NT2/D1 (cell line): ENCODE measurements at regions not wholly inside any gene's neighbourhood (a gene's known extent, or its start where the extent isn't known, plus 50 kb on each side); places are given as distances from the start of the nearest gene placed in this dataset.

Experiments
- DNase-seq: peaks from one replicate; pipeline ENCODE4 v3.0.0-alpha.2; 2011; ENCODE audit warnings: low read depth, low spot score
- H3K27me3 ChIP-seq: 2 replicates; pipeline ENCODE4 v1.6.0; 2011; ENCODE audit warnings: mild to moderate bottlenecking; ENCODE audit not compliant: insufficient read length, insufficient read depth
- H3K36me3 ChIP-seq: 2 replicates; pipeline ENCODE4 v1.6.1; 2011; ENCODE audit warnings: mild to moderate bottlenecking, low read length, mixed read lengths; ENCODE audit not compliant: insufficient read depth, insufficient read length
- H3K4me1 ChIP-seq: 2 replicates; pipeline ENCODE4 v1.5.1; 2011; ENCODE audit not compliant: insufficient read depth, insufficient read length
- H3K4me3 ChIP-seq: 2 replicates; pipeline ENCODE4 v1.5.1; 2011; ENCODE audit warnings: low read depth; ENCODE audit not compliant: insufficient read length
- H3K9ac ChIP-seq: 2 replicates; pipeline ENCODE4 v1.6.0; 2011; ENCODE audit warnings: low read depth; ENCODE audit not compliant: insufficient read length
- H3K9me3 ChIP-seq: 2 replicates; pipeline ENCODE4 v1.5.1; 2011; ENCODE audit warnings: mild to moderate bottlenecking, low read length; ENCODE audit not compliant: insufficient read depth
- SUZ12 ChIP-seq: IDR thresholded peaks from 2 replicates; pipeline ENCODE4 v1.6.1; 2011; ENCODE audit not compliant: insufficient read length, insufficient read depth; ENCODE audit errors: extremely low read depth
- YY1 ChIP-seq: IDR thresholded peaks from 2 replicates; pipeline ENCODE4 v1.6.1; 2011; ENCODE audit not compliant: insufficient read length, insufficient read depth
- ZNF274 ChIP-seq: IDR thresholded peaks from 2 replicates; pipeline ENCODE4 v1.6.1; 2011; ENCODE audit warnings: mild to moderate bottlenecking, low read depth, low read length

DNA sequence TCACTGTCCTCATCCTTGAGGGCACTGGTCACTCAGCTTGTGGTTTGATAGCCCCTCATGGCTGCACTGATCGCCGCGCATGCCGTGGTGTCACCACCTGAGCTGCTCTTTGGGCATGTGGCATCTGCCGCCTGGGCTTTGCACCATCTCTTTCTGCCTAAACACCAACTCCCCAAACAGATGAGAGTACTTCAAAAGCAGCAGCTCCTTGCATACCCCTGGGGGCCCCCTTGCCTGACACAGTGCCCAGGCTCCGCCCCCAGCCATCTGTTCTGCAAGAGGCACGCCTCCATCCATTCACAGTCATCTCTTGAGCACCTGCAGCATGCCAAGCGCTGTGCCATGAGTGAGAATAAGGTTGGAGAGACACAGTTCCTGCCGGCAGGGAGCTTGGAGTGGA, 104.5 kb upstream of the B3GAT1 start:
- TF ChIP-seq ZNF274 (no peak), SUZ12 (no peak), YY1 (no peak)
- Histone ChIP-seq H3K9me3 (no peaks in the 10 kb centered on the region), H3K9ac (no peak overlapping the region), H3K27me3 (peaks cover 7% of the 10 kb centered on the region), H3K4me3 (no peak overlapping the region), H3K36me3 (no peaks in the 10 kb centered on the region), H3K4me1 (peaks cover 6% of the 10 kb centered on the region)
- no peak for DNase-seq

- no peak overlapping the region for H3K4me3 ChIP-seq
- no peak overlapping the region for H3K9ac ChIP-seq
- DNase-seq, result no peak
- no peaks in the 10 kb centered on the region for H3K36me3 ChIP-seq
- no peaks in the 10 kb centered on the region for H3K9me3 ChIP-seq
- H3K4me1 ChIP-seq, result peaks cover 6% of the 10 kb centered on the region
- no peak for TF ChIP-seq SUZ12
- TF ChIP-seq YY1, result no peak
- no peak for TF ChIP-seq ZNF274
- H3K27me3 ChIP-seq, result peaks cover 7% of the 10 kb centered on the region
These were observed 103.3 kb upstream of the B3GAT1 start for GRCh38 chr11:134515081-134515960.

DNA sequence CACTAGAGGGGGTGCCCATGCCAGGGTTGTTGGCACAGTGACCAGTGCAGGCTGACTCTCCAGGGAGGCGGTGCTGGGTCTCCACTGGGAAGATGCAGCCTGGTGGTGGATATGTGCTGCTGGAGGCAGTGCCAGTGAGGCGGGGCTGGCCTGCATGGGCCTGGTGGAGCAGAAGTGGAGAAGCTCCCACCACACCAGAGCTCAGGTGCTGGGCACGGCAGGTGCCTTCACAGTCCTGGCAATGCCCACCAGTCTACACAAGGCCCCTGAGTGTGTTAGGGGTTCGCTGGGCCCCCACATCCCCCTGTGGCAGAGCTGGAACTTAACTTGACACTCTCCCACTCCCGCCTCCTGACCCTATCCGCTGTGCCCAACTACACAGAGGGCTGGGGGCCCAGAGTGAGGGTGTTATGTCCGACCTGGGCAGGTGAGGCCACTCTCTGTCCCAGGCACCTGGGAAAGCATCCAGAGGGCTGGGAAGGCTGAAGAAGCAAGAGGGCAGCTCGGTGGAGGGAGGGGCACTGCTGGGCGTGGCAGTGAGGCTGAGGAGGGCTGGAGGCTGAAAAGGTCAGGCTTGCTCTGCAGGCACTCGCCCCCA, 102.4 kb upstream of the B3GAT1 start:
- Histone ChIP-seq H3K4me3 (no peak overlapping the region), H3K4me1 (no peaks in the 10 kb centered on the region), H3K36me3 (no peaks in the 10 kb centered on the region), H3K27me3 (peaks cover 7% of the 10 kb centered on the region), H3K9ac (no peak overlapping the region), H3K9me3 (no peaks in the 10 kb centered on the region)
- no peak for DNase-seq
- TF ChIP-seq YY1 (no peak), ZNF274 (no peak), SUZ12 (no peak)

GRCh38 chr11:134513585-134514120, 101.6 kb upstream of the B3GAT1 start:
- TF ChIP-seq YY1 (no peak), SUZ12 (no peak), ZNF274 (no peak)
- H3K36me3 ChIP-seq, result no peaks in the 10 kb centered on the region
- H3K27me3 ChIP-seq, result peaks cover 7% of the 10 kb centered on the region
- H3K9me3 ChIP-seq, result no peaks in the 10 kb centered on the region
- H3K4me1 ChIP-seq, result no peaks in the 10 kb centered on the region
- H3K4me3 ChIP-seq, result no peak overlapping the region
- no peak overlapping the region for H3K9ac ChIP-seq
- DNase-seq, result no peak

GRCh38 chr11:134512571-134513538, 100.8 kb upstream of the B3GAT1 start:
- DNase-seq, result no peak
- H3K9ac ChIP-seq, result no peak overlapping the region
- TF ChIP-seq ZNF274, result no peak
- H3K9me3 ChIP-seq, result no peaks in the 10 kb centered on the region
- H3K27me3 ChIP-seq, result peaks cover 7% of the 10 kb centered on the region
- H3K4me1 ChIP-seq, result peaks cover 3% of the 10 kb centered on the region
- no peak overlapping the region for H3K4me3 ChIP-seq
- no peaks in the 10 kb centered on the region for H3K36me3 ChIP-seq

- H3K4me1 ChIP-seq, result peaks cover 3% of the 10 kb centered on the region
- no peak for DNase-seq
- no peak overlapping the region for H3K4me3 ChIP-seq
- H3K9me3 ChIP-seq, result no peaks in the 10 kb centered on the region
- no peaks in the 10 kb centered on the region for H3K36me3 ChIP-seq
- H3K9ac ChIP-seq, result no peak overlapping the region
- no peak for TF ChIP-seq ZNF274
- H3K27me3 ChIP-seq, result peaks cover 7% of the 10 kb centered on the region
These were observed 100.0 kb upstream of the B3GAT1 start for GRCh38 chr11:134512061-134512460.

DNA sequence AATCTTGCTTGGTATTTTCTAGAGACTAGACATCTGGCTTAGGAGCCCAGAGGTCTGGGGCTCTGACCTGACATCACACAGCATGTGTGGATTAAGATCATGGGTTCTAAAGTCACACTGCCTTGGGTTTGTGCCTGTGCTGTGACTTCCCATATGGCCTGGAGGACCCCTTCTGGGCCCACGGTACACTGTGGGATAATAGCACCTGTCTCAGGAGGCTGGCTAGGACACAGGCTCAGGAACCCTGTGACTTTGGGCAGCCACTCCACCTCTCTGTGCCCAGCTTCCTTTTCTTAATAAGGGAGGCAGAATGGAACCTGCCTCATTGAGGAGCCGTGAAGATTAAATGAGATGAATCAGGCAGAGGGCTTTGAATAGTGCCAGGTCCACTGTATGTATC, 99.2 kb upstream of the B3GAT1 start:
- no peak for DNase-seq
- no peak overlapping the region for H3K4me3 ChIP-seq
- H3K9me3 ChIP-seq, result no peaks in the 10 kb centered on the region
- no peak overlapping the region for H3K9ac ChIP-seq
- no peaks in the 10 kb centered on the region for H3K36me3 ChIP-seq
- H3K27me3 ChIP-seq, result peaks cover 7% of the 10 kb centered on the region
- TF ChIP-seq ZNF274 (no peak), SUZ12 (no peak), YY1 (no peak)
- H3K4me1 ChIP-seq, result peaks cover 3% of the 10 kb centered on the region
